ENCODE measurements at regions not wholly inside any gene's neighbourhood (a gene's known extent, or its start where the extent isn't known, plus 50 kb on each side); places are given as distances from the start of the nearest gene placed in this dataset.
"Not testable (repeated sequence)": the region's sequence is repeated elsewhere in the genome, so short reads cannot be mapped to it uniquely, and the experiment has no call there.

DNA sequence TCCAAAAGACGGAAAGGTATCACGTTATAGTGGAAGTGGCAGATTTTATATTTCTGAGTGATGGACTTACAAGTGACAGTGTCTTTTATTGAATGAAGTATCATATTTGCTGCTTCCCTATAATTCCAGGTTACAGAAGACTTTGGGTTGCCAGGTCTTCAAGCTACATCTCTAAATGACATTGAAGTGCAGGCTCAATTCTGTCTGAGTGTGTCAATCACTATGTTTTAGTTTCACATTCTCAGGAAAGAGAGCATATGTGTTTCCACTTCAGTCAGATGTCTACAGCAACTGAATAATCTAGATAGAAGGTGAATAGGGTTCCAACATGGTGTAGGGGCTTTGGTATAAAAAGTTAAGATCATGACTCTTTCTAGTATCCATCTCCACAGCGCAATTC is 492.7 kb upstream of the API5 start:
- Histone ChIP-seq H3K36me3 (replicated peaks in 1 of 2; ENCODE audit: insufficient read depth in 1 of 2, low read depth in 2 of 2) (no peaks in the 10 kb centered on the region), H3K27ac (no peak overlapping the region), H3K9me3 (no peaks in the 10 kb centered on the region), H3K4me3 (no peak overlapping the region), H3K4me1 (no peaks in the 10 kb centered on the region), H3K27me3 (no peaks in the 10 kb centered on the region)
- DNase-seq (no peak), ATAC-seq (no peak)
- intact Hi-C loops (cut with DNase I), result no loop called here
- 81 to 84% methylated on average over 3 of the region's 3 CpGs for WGBS, 2 donors
- no peak for TF ChIP-seq CTCF (IDR thresholded peaks at IDR 0.05)
- no peak for TF ChIP-seq POLR2A (IDR thresholded peaks at IDR 0.05)

DNA sequence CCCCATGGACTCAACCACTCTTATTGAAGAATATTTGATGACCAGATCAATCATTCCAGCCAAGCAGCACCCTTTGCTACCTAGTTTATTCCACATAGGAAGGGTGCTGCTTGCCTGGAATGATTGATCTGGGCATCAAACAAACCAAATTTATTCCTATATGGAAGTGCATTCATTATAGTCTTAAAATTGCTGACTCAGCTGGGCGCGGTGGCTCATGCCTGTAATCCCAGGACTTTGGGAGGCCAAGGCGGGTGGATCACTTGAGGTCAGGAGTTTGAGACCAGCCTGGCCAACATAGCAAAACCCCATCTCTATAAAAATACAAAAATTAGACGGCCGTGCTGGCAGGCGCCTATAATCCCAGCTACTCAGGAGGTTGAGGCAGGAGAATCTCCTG is 489.6 kb upstream of the API5 start:
- not testable (repeated sequence) for ATAC-seq

GRCh38 chr11:42823546-42823945 is 488.2 kb upstream of the API5 start:
- Histone ChIP-seq H3K36me3 (replicated peaks in 1 of 2; ENCODE audit: insufficient read depth in 1 of 2, low read depth in 2 of 2) (no peaks in the 10 kb centered on the region), H3K27ac (no peak overlapping the region), H3K4me3 (no peak overlapping the region), H3K9me3 (no peaks in the 10 kb centered on the region), H3K4me1 (no peaks in the 10 kb centered on the region), H3K27me3 (no peaks in the 10 kb centered on the region)
- TF ChIP-seq POLR2A (IDR thresholded peaks at IDR 0.05) (no peak), CTCF (IDR thresholded peaks at IDR 0.05) (no peak)
- 20 to 24% methylated on average over 1 of the region's 1 CpG for WGBS, 2 donors
- ATAC-seq (no peak), DNase-seq (no peak)
- intact Hi-C loops (cut with DNase I), result no loop called here

More for the DNA sequence above, 489.6 kb upstream of the API5 start:
- H3K4me3 ChIP-seq; H3K27me3 ChIP-seq; H3K9me3 ChIP-seq; intact Hi-C loops (cut with DNase I); H3K4me1 ChIP-seq; H3K36me3 ChIP-seq (replicated peaks in 1 of 2; ENCODE audit: insufficient read depth in 1 of 2, low read depth in 2 of 2); DNase-seq; H3K27ac ChIP-seq: not testable (repeated sequence)
- 75 to 82% methylated on average over 6 of the region's 6 CpGs for WGBS, 2 donors

- intact Hi-C loops (cut with DNase I), result no loop called here
- WGBS, 2 donors, result 61 to 68% methylated on average over 4 of the region's 4 CpGs
- DNase-seq, result no peak
- no peak for TF ChIP-seq POLR2A (IDR thresholded peaks at IDR 0.05)
- no peak for TF ChIP-seq CTCF (IDR thresholded peaks at IDR 0.05)
- no peak for ATAC-seq
- no peak overlapping the region for H3K27ac ChIP-seq
- H3K4me3 ChIP-seq, result no peak overlapping the region
- H3K36me3 ChIP-seq (replicated peaks in 1 of 2; ENCODE audit: insufficient read depth in 1 of 2, low read depth in 2 of 2), result no peaks in the 10 kb centered on the region
- no peaks in the 10 kb centered on the region for H3K9me3 ChIP-seq
- no peaks in the 10 kb centered on the region for H3K27me3 ChIP-seq
- no peaks in the 10 kb centered on the region for H3K4me1 ChIP-seq
Measured at GRCh38 chr11:42824067-42824466, 487.7 kb upstream of the API5 start.

- no peaks in the 10 kb centered on the region for H3K27me3 ChIP-seq
- H3K4me1 ChIP-seq, result no peaks in the 10 kb centered on the region
- DNase-seq (no peak), ATAC-seq (no peak)
- TF ChIP-seq POLR2A (IDR thresholded peaks at IDR 0.05) (no peak), CTCF (IDR thresholded peaks at IDR 0.05) (no peak)
- 60 to 67% methylated on average over 1 of the region's 1 CpG for WGBS, 2 donors
- H3K9me3 ChIP-seq, result no peaks in the 10 kb centered on the region
- intact Hi-C loops (cut with DNase I), result no loop called here
- no peaks in the 10 kb centered on the region for H3K36me3 ChIP-seq (replicated peaks in 1 of 2; ENCODE audit: insufficient read depth in 1 of 2, low read depth in 2 of 2)
- H3K4me3 ChIP-seq, result no peak overlapping the region
- no peak overlapping the region for H3K27ac ChIP-seq
Measured at GRCh38 chr11:42825598-42825997, 486.2 kb upstream of the API5 start.
